ENCODE measurements at regions not wholly inside any gene's neighbourhood (a gene's known extent, or its start where the extent isn't known, plus 50 kb on each side); places are given as distances from the start of the nearest gene placed in this dataset.
A peak's percentile ranks its signal among the peaks of the same experiment; 100 is the strongest.
"Not testable (repeated sequence)": the region's sequence is repeated elsewhere in the genome, so short reads cannot be mapped to it uniquely, and the experiment has no call there.

DNA sequence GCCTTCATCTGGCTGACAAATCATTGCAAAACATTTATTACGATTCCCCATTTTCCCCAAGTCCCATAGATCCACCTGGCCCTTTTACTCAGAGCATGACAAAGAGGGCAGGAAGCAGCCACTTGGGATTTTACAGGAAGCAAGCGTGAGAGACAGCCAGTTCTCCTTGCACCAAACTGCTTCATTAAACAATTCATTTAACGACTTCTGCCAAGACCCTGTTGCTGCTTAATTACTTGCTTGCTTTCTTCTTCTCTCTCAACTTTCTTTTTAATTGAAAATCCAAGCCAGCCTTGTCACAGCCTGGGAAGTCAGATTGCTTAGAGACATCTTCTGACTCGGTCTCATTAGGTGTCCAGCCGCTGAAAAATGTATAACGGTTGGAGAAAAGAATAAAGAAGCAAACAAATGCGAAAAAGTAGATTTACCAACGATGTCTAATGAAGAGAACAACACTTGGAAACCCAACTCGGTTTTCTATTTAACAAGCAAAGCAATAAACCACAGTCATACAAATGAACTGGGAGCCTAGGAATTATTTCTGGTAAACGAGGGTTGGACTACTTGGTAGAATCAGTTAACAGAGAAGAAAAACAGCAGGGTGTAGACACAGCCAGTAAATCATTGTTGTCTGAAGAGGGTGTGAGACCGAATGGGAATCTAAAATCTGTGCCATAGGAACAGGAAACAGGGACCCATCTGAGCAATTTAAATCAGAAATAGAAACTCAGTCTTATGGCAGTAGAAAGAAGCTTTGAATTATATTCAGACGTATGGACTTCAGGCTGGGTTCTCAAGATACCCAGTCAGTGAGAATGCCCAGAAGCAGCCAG, 298.3 kb downstream of the LRRC3B start:
- TF ChIP-seq, protein P1, sequence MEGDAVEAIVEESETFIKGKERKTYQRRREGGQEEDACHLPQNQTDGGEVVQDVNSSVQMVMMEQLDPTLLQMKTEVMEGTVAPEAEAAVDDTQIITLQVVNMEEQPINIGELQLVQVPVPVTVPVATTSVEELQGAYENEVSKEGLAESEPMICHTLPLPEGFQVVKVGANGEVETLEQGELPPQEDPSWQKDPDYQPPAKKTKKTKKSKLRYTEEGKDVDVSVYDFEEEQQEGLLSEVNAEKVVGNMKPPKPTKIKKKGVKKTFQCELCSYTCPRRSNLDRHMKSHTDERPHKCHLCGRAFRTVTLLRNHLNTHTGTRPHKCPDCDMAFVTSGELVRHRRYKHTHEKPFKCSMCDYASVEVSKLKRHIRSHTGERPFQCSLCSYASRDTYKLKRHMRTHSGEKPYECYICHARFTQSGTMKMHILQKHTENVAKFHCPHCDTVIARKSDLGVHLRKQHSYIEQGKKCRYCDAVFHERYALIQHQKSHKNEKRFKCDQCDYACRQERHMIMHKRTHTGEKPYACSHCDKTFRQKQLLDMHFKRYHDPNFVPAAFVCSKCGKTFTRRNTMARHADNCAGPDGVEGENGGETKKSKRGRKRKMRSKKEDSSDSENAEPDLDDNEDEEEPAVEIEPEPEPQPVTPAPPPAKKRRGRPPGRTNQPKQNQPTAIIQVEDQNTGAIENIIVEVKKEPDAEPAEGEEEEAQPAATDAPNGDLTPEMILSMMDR (conservative IDR thresholded peaks at IDR 0.05): no peak

DNA sequence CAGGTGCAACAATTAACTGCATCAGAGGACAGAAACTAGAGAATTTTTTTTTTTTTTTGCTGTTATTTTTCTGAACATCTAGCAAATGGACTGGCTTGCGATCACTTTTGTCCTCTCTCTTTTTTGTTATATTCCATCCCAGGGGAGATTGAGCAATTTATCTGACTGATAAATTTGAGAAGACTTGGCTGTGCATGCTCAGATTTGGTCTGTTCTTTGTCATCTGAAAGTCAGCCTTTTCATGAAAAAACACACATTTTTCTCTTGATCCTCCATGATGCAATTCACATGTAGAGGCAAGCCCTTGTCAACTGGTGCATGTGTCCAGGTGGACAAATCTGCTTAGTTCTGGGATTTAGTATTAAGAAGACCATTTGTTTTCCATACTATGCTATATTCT, 309.3 kb downstream of the LRRC3B start:
- no peak overlapping the region for H3K27ac ChIP-seq
- TF ChIP-seq, protein P1 (conservative IDR thresholded peaks at IDR 0.05): no peak

More for the DNA sequence above, 298.3 kb downstream of the LRRC3B start:
- H3K27ac ChIP-seq: no peak overlapping the region

DNA sequence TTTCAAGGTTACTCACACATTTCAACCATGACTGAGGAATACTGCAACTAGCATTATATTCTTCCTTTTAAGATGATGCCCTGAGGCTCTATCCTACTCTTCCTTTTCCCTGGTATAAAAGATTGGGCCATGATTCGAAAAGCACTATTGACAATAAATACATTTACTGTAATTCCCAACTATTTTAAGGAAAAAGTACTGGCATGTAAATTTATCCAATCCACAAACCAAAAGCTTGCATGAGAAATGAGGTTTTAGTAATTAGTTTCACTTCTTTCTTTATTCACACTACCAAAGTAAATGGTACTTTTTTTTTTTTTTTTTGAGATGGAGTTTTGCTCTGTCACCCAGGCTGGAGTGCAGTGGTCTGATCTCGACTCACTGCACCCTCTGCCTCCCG, 310.2 kb downstream of the LRRC3B start:
- TF ChIP-seq, protein P1 (conservative IDR thresholded peaks at IDR 0.05): no peak
- H3K27ac ChIP-seq: no peak overlapping the region

DNA sequence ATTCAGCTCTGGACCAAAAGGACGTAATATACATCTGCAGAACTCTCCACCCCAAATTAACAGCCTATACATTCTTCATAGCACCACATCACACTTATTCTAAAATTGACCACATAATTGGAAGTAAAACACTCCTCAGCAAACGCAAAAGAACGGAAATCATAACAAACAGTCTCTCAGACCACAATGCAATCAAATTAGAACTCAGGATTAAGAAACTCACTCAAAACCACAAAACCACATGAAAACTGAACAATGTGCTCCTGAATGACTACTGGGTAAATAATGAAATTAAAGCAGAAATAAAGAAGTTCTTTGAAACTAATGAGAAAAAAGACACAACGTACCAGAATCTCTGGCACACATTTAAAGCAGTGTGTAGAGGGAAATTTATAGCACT, 322.9 kb downstream of the LRRC3B start:
- not testable (repeated sequence) for H3K27ac ChIP-seq

DNA sequence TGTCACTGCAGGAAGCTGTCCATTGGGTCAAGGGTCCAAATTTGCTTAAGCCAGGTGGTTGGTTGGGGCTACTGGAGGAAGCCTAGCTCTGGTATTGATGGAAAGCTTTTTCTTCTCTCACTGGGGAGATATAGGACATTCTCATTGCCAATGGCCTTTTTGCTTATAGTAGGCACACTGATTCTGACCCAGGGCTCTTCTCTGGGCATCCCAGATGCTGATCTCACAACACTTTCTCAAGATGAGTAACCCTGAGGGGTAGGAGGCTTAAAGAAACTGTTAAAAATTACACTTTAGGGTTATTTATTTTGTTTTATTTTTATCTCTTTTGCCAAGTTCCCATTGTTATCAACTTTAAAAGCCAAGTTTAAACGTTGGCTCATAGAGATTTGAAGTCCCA, 337.8 kb downstream of the LRRC3B start:
- TF ChIP-seq, protein P1 (conservative IDR thresholded peaks at IDR 0.05): no peak
- no peak overlapping the region for H3K27ac ChIP-seq

DNA sequence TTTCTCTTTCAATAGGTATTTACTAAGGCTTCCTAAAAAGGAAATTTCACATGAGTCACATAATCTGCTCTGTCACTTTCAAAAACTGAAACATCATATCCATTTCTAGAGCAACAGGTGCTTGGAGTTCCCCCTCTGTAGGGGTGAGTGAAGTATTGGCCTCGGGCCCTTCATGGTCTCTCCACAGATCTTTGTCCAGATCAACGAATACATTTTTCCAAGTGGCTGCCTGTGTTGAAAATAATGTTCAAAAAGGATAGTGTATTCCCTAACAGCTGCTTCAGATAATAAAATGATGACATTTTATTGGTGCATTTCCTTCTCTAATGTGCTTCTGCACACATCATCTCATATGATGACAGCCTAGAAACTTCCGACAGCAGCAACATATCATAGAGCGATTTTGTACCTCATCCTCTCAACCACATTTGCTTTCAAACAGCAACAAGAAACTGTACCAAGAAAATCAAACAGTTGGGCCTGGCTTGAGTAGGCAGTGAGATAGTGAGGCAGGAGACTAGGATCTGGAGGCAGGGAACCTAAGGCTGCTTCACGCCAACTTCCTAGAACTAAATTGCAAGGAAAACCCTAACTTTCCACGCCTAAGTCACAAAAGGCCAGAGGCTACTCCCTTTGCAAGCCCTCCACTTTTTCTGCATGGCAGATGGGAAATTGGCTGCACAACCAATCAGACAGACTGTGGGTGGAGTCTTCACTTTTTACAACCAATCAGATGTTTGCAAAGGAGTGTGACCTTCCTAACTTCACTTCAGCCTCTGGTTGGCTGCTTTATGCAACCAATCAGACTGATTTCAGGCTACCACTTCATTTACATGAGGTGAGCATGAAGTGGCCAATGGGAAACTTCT, 340.2 kb downstream of the LRRC3B start:
- TF ChIP-seq, protein P1 (conservative IDR thresholded peaks at IDR 0.05): no peak
- H3K27ac ChIP-seq: no peak overlapping the region

DNA sequence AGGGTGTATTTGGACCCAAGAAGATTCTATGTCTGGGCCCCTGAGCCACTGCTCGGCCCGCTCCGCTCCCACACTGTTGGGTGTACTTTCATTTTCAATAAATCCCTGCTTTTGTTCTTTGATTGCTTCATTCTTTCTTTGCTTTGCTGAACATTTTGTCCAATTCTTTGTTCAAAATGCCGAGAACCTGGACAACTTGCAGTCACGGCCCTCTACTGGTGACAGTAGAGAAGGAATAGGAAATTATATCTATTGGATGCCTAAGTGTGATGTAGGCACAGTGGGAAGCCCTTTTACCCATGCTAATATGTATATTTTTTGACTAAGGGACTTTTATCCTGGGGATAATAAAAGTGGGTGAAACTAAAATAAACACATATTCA, 340.8 kb downstream of the LRRC3B start:
- TF ChIP-seq, protein P1 (conservative IDR thresholded peaks at IDR 0.05): peak; percentile 58
- H3K27ac ChIP-seq: no peak overlapping the region
